Astrocyte (in vitro differentiated cells and primary cell): ENCODE measurements at regions not wholly inside any gene's neighbourhood (a gene's known extent, or its start where the extent isn't known, plus 50 kb on each side); places are given as distances from the start of the nearest gene placed in this dataset.

Experiments used
- DNase-seq: peaks from one replicate; pipeline ENCODE4 v3.0.0-alpha.2; 2010; ENCODE audit warnings: low read depth
- FAIRE-seq: peaks from 2 replicates; lab custom pipeline; 2011; peaks lifted over from hg19 to GRCh38; lab: Jason Lieb, UNC
- H2AFZ ChIP-seq: 2 replicates; pipeline ENCODE4 v1.6.0; 2012; ENCODE audit warnings: low read depth, low read length, inconsistent platforms
- H3K27ac ChIP-seq: 2 replicates; pipeline ENCODE4 v1.5.1; 2011; ENCODE audit warnings: low read depth, low read length, inconsistent platforms
- H3K27me3 ChIP-seq: 2 replicates; pipeline ENCODE4 v1.6.0; 2011; ENCODE audit warnings: low read length, inconsistent platforms; ENCODE audit not compliant: insufficient read depth
- H3K36me3 ChIP-seq: 2 replicates; pipeline ENCODE4 v1.5.1; 2011; ENCODE audit warnings: low read length, inconsistent platforms; ENCODE audit not compliant: insufficient read depth
- H3K4me1 ChIP-seq: 2 replicates; pipeline ENCODE4 v1.5.1; 2011; ENCODE audit warnings: low read length, inconsistent platforms; ENCODE audit not compliant: insufficient read depth
- H3K4me2 ChIP-seq: 2 replicates; pipeline ENCODE4 v1.6.0; 2012; ENCODE audit warnings: low read length, inconsistent platforms
- H3K4me3 ChIP-seq: 2 replicates; pipeline ENCODE4 v1.5.1; 2011; ENCODE audit warnings: low read depth, mild to moderate bottlenecking, low read length, inconsistent platforms; ENCODE audit not compliant: insufficient read depth
- H3K79me2 ChIP-seq: 2 replicates; pipeline ENCODE4 v1.6.0; 2012; ENCODE audit warnings: mild to moderate bottlenecking, low read length, inconsistent platforms; ENCODE audit not compliant: insufficient read depth
- H3K9ac ChIP-seq: 2 replicates; pipeline ENCODE4 v1.6.0; 2012; ENCODE audit warnings: mild to moderate bottlenecking, low read length, inconsistent platforms
- H3K9me3 ChIP-seq: 2 replicates; pipeline ENCODE4 v1.5.1; 2012; ENCODE audit warnings: low read depth, mild to moderate bottlenecking, low read length, inconsistent platforms; ENCODE audit not compliant: insufficient read depth
- H4K20me1 ChIP-seq: 2 replicates; pipeline ENCODE4 v1.6.0; 2012; ENCODE audit warnings: low read length, inconsistent platforms; ENCODE audit not compliant: insufficient read depth
- H3K27ac Mint-ChIP-seq: one replicate; pipeline ENCODE4 v1.8.0; 2021; ENCODE audit warnings: mild to moderate bottlenecking, mixed read lengths; ENCODE audit not compliant: unreplicated experiment
- H3K27me3 Mint-ChIP-seq: one replicate; pipeline ENCODE4 v1.8.0; 2021; ENCODE audit warnings: low read depth, mixed read lengths; ENCODE audit not compliant: unreplicated experiment
- H3K36me3 Mint-ChIP-seq: one replicate; pipeline ENCODE4 v1.8.0; 2021; ENCODE audit warnings: low read depth, mixed read lengths; ENCODE audit not compliant: unreplicated experiment
- H3K4me1 Mint-ChIP-seq: one replicate; pipeline ENCODE4 v1.8.0; 2021; ENCODE audit warnings: low read depth, mixed read lengths; ENCODE audit not compliant: unreplicated experiment
- H3K4me3 Mint-ChIP-seq: one replicate; pipeline ENCODE4 v1.8.0; 2021; ENCODE audit warnings: mild to moderate bottlenecking, moderate library complexity, mixed read lengths; ENCODE audit not compliant: unreplicated experiment
- H3K9me3 Mint-ChIP-seq: one replicate; pipeline ENCODE4 v1.8.0; 2021; ENCODE audit warnings: mild to moderate bottlenecking, mixed read lengths; ENCODE audit not compliant: unreplicated experiment
- CTCF ChIP-seq: IDR thresholded peaks from 2 replicates; pipeline ENCODE4 v1.5.1; 2011; ENCODE audit warnings: low read depth, mild to moderate bottlenecking, inconsistent platforms, low read length, moderate library complexity; ENCODE audit not compliant: insufficient read depth
- EZH2 ChIP-seq: IDR thresholded peaks from 2 replicates; pipeline ENCODE4 v1.6.1; 2012; ENCODE audit warnings: mild to moderate bottlenecking, low read length, inconsistent platforms; ENCODE audit not compliant: insufficient read depth

- no peak overlapping the region for H3K4me3 ChIP-seq
- no peaks in the 10 kb centered on the region for H3K4me1 ChIP-seq
- Mint-ChIP-seq H3K27me3 (peaks cover 16% of the 10 kb centered on the region), H3K4me3 (no peak overlapping the region), H3K4me1 (no peaks in the 10 kb centered on the region), H3K9me3 (no peaks in the 10 kb centered on the region), H3K36me3 (no peaks in the 10 kb centered on the region), H3K27ac (no peak overlapping the region)
- no peak overlapping the region for H3K9ac ChIP-seq
- FAIRE-seq (no peak), DNase-seq (no peak)
- H4K20me1 ChIP-seq: no peaks in the 10 kb centered on the region
- H3K4me2 ChIP-seq: no peak overlapping the region
- no peaks in the 10 kb centered on the region for H3K36me3 ChIP-seq
- H3K27ac ChIP-seq: no peak overlapping the region
- no peak overlapping the region for H2AFZ ChIP-seq
- TF ChIP-seq CTCF (no peak), EZH2 (no peak)
- no peaks in the 10 kb centered on the region for H3K27me3 ChIP-seq
- H3K9me3 ChIP-seq: no peaks in the 10 kb centered on the region
- no peaks in the 10 kb centered on the region for H3K79me2 ChIP-seq
These were observed 416.4 kb upstream of the IRX1 start for GRCh38 chr5:3179220-3179619.

GRCh38 chr5:3177338-3177737, 418.3 kb upstream of the IRX1 start:
- H3K79me2 ChIP-seq: no peaks in the 10 kb centered on the region
- no peak overlapping the region for H3K4me2 ChIP-seq
- no peak overlapping the region for H3K27ac Mint-ChIP-seq
- H3K9me3 ChIP-seq: no peaks in the 10 kb centered on the region
- no peak for FAIRE-seq
- no peaks in the 10 kb centered on the region for H3K9me3 Mint-ChIP-seq
- H3K27ac ChIP-seq: no peak overlapping the region
- H3K4me3 ChIP-seq: no peak overlapping the region
- no peaks in the 10 kb centered on the region for H3K4me1 Mint-ChIP-seq
- no peaks in the 10 kb centered on the region for H3K36me3 ChIP-seq
- H3K9ac ChIP-seq: no peak overlapping the region
- H4K20me1 ChIP-seq: no peaks in the 10 kb centered on the region
- H3K4me1 ChIP-seq: no peaks in the 10 kb centered on the region
- no peaks in the 10 kb centered on the region for H3K36me3 Mint-ChIP-seq
- no peak overlapping the region for H2AFZ ChIP-seq
- no peaks in the 10 kb centered on the region for H3K27me3 ChIP-seq
- TF ChIP-seq EZH2 (no peak), CTCF (no peak)
- H3K27me3 Mint-ChIP-seq: peaks cover 16% of the 10 kb centered on the region
- DNase-seq: no peak
- H3K4me3 Mint-ChIP-seq: no peak overlapping the region

GRCh38 chr5:3175416-3175815, 420.2 kb upstream of the IRX1 start:
- no peaks in the 10 kb centered on the region for H3K4me1 Mint-ChIP-seq
- DNase-seq: no peak
- Histone ChIP-seq H3K9me3 (no peaks in the 10 kb centered on the region), H3K9ac (no peak overlapping the region), H3K4me3 (no peak overlapping the region), H3K4me1 (no peaks in the 10 kb centered on the region), H3K4me2 (no peak overlapping the region), H3K36me3 (no peaks in the 10 kb centered on the region), H4K20me1 (no peaks in the 10 kb centered on the region), H2AFZ (no peak overlapping the region), H3K27me3 (no peaks in the 10 kb centered on the region), H3K27ac (no peak overlapping the region), H3K79me2 (no peaks in the 10 kb centered on the region)
- no peaks in the 10 kb centered on the region for H3K9me3 Mint-ChIP-seq
- H3K36me3 Mint-ChIP-seq: no peaks in the 10 kb centered on the region
- H3K4me3 Mint-ChIP-seq: no peak overlapping the region
- TF ChIP-seq CTCF (no peak), EZH2 (no peak)
- peaks cover 16% of the 10 kb centered on the region for H3K27me3 Mint-ChIP-seq
- no peak for FAIRE-seq
- no peak overlapping the region for H3K27ac Mint-ChIP-seq
